ENCODE measurements at regions not wholly inside any gene's neighbourhood (a gene's known extent, or its start where the extent isn't known, plus 50 kb on each side); places are given as distances from the start of the nearest gene placed in this dataset.

GRCh38 chr10:78184851-78185692 is 151.4 kb downstream of the RPS24 start:
- Histone ChIP-seq H3K9ac (ENCODE audit: low read length) (no peak overlapping the region), H3K36me3 (replicated peaks in 1 of 2; ENCODE audit: control extremely low read depth in 1 of 2, control insufficient read depth in 1 of 2, extremely low read depth in 1 of 2, insufficient read depth in 2 of 2, low read length in 1 of 2) (no peaks in the 10 kb centered on the region), H3K79me2 (ENCODE audit: control insufficient read depth, insufficient read depth, low read length) (no peaks in the 10 kb centered on the region), H4K20me1 (ENCODE audit: control insufficient read depth, insufficient read depth, low read length, poor library complexity, severe bottlenecking) (no peaks in the 10 kb centered on the region), H2AFZ (ENCODE audit: insufficient read depth, low read depth, low read length, poor library complexity, severe bottlenecking) (no peak overlapping the region), H3K4me3 (ENCODE audit: control extremely low read depth in 1 of 5, extremely low read depth in 1 of 5, insufficient read depth in 1 of 5, low read depth in 2 of 5, low read length in 4 of 5) (no peak overlapping the region), H3K27me3 (replicated peaks in 1 of 4; ENCODE audit: control extremely low read depth in 1 of 4, control insufficient read depth in 3 of 4, insufficient read depth in 4 of 4, low read length in 3 of 4) (no peaks in the 10 kb centered on the region), H3K27ac (ENCODE audit: low read length in 2 of 2) (no peak overlapping the region), H3K4me2 (replicated peaks; ENCODE audit: low read depth, low read length, poor library complexity, severe bottlenecking) (no peak overlapping the region), H3K4me1 (ENCODE audit: control insufficient read depth in 2 of 2, insufficient read depth in 2 of 2, low read length in 2 of 2) (no peaks in the 10 kb centered on the region), H3K9me3 (ENCODE audit: control extremely low read depth in 1 of 3, control insufficient read depth in 2 of 3, insufficient read depth in 1 of 3, low read length in 2 of 3) (no peaks in the 10 kb centered on the region)
- ChIA-PET POLR2A (no interaction called here), CTCF (no interaction called here)
- no peak overlapping the region for H3K4me3 Mint-ChIP-seq
- intact Hi-C loops (cut with micrococcal nuclease) = no loop called here
- H3K27ac Mint-ChIP-seq = no peak overlapping the region
- ATAC-seq (ENCODE audit: low read depth) (no peak), DNase-seq (no peak)
- H3K27me3 Mint-ChIP-seq = peaks cover 9% of the 10 kb centered on the region
- no peaks in the 10 kb centered on the region for H3K9me3 Mint-ChIP-seq (ENCODE audit: insufficient read depth)
- WGBS (ENCODE audit: insufficient coverage) = 97% methylated on average over 18 of the region's 19 CpGs
- TF ChIP-seq CTCF (IDR thresholded peaks at IDR 0.05) = no peak
- no peak for TF ChIP-seq EZH2 (IDR thresholded peaks at IDR 0.05; ENCODE audit: borderline replicate concordance, insufficient read depth, low read depth, low read length, poor library complexity, severe bottlenecking)
- no peaks in the 10 kb centered on the region for H3K4me1 Mint-ChIP-seq

GRCh38 chr10:78185693-78186055 is 152.0 kb downstream of the RPS24 start:
- no peaks in the 10 kb centered on the region for H3K9me3 ChIP-seq (ENCODE audit: control extremely low read depth in 1 of 3, control insufficient read depth in 2 of 3, insufficient read depth in 1 of 3, low read length in 2 of 3)
- H3K36me3 ChIP-seq (replicated peaks in 1 of 2; ENCODE audit: control extremely low read depth in 1 of 2, control insufficient read depth in 1 of 2, extremely low read depth in 1 of 2, insufficient read depth in 2 of 2, low read length in 1 of 2) = no peaks in the 10 kb centered on the region
- DNase-seq (no peak), ATAC-seq (ENCODE audit: low read depth) (no peak)
- H3K27me3 ChIP-seq (replicated peaks in 1 of 4; ENCODE audit: control extremely low read depth in 1 of 4, control insufficient read depth in 3 of 4, insufficient read depth in 4 of 4, low read length in 3 of 4) = no peaks in the 10 kb centered on the region
- no peak overlapping the region for H3K9ac ChIP-seq (ENCODE audit: low read length)
- POLR2A ChIA-PET = no interaction called here
- Mint-ChIP-seq H3K27me3 (peaks cover 6% of the 10 kb centered on the region), H3K4me1 (no peaks in the 10 kb centered on the region), H3K9me3 (ENCODE audit: insufficient read depth) (no peaks in the 10 kb centered on the region), H3K27ac (no peak overlapping the region), H3K4me3 (no peak overlapping the region)
- H4K20me1 ChIP-seq (ENCODE audit: control insufficient read depth, insufficient read depth, low read length, poor library complexity, severe bottlenecking) = no peaks in the 10 kb centered on the region
- H3K4me3 ChIP-seq (ENCODE audit: control extremely low read depth in 1 of 5, extremely low read depth in 1 of 5, insufficient read depth in 1 of 5, low read depth in 2 of 5, low read length in 4 of 5) = no peak overlapping the region
- TF ChIP-seq EZH2 (IDR thresholded peaks at IDR 0.05; ENCODE audit: borderline replicate concordance, insufficient read depth, low read depth, low read length, poor library complexity, severe bottlenecking) (no peak), CTCF (IDR thresholded peaks at IDR 0.05) (no peak)
- H3K4me2 ChIP-seq (replicated peaks; ENCODE audit: low read depth, low read length, poor library complexity, severe bottlenecking) = no peak overlapping the region
- WGBS (ENCODE audit: insufficient coverage) = 93% methylated on average over 2 of the region's 2 CpGs
- no peaks in the 10 kb centered on the region for H3K79me2 ChIP-seq (ENCODE audit: control insufficient read depth, insufficient read depth, low read length)
- no peaks in the 10 kb centered on the region for H3K4me1 ChIP-seq (ENCODE audit: control insufficient read depth in 2 of 2, insufficient read depth in 2 of 2, low read length in 2 of 2)
- H2AFZ ChIP-seq (ENCODE audit: insufficient read depth, low read depth, low read length, poor library complexity, severe bottlenecking) = no peak overlapping the region
- intact Hi-C loops (cut with micrococcal nuclease) = no loop called here
- CTCF ChIA-PET = no interaction called here
- no peak overlapping the region for H3K27ac ChIP-seq (ENCODE audit: low read length in 2 of 2)
